Stimulated activated CD4-positive, alpha-beta T cell treated with anti-CD3 and anti-CD28 coated beads, TNF-alpha, amount 100 ng/mL, for 1 hour (primary cell): ENCODE measurements at regions not wholly inside any gene's neighbourhood (a gene's known extent, or its start where the extent isn't known, plus 50 kb on each side); places are given as distances from the start of the nearest gene placed in this dataset.

ENCODE experiments used
- DNase-seq, 3 donors: peaks; one replicate each; pipeline ENCODE4 v3.0.0-alpha.2; 2020; ENCODE audit warnings: low read depth in 3 of 3, low spot score in 1 of 3

DNA sequence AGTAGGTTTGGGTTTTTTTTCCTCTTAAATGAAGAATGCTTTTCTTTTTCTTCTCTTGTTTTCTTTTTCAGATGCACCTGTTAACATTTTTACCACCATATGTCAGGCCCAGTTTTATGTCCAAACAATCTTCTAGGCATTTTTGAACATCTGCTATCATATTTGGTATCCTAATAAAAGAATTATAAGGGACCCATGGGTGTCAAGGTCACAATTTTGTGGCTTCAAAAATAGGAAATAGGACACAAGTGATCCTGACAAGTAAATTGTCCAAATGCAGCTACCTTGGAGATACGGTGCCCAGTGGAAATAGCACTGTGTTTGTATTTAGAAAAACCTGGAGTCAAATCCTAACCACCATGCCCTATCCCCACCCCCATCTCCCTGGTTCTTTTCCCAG lies 270.3 kb downstream of the MZT1 start:
- no peak for DNase-seq

DNA sequence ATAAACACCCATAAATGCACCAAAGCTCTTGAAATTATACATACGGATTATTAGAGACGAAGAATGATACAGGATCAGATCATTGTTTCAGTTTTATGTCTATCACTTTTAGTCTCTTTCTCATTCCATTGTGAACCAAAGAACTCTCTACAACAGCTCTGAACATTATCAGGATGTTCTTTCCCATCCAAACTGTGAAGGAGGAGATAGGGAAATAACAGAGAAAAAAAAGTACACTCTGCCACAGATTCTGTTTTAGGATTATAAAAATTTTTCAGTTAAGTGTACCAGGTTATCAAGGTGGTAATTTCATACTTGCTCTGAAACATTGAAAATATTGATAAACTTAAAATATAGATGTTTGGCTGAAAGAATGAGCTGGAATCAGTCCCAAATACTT lies 270.9 kb downstream of the MZT1 start:
- no peak for DNase-seq

DNA sequence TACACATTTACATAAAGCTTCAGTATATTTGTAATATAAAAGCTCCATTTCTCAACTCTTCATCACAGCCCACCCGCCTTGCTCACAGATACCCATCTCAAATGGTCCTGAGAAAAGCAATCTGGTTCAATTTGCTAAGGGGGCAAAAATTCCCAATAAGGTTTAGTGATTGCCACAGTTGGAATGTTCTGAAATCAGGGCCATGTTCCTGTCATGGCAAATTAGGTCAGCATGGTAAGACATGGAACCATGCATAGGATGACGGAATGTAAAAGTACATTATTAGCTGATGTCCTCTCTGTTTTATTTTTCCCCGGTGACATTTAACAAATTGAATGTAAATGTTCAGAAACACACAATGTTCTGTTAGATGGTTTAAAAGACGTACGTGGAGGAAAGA lies 274.3 kb downstream of the MZT1 start:
- no peak for DNase-seq

DNA sequence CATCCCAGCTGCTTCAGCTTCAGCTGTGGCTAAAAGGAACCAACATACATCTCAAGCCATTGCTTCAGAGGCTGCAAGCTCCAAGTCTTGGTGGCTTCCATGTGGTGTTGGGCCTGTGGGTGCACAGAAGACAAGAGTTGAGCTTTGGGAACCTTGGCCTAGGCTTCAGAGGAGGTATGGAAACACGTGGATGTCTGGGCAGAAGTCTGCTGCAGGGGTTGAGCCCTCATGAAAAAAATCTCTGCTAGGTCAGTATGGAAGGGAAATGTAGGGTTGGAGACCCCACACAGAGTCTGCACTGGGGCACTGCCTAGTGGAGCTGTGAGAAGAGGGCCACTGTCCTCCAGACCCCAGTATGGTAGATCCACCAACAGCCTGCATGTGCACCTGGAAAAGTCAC lies 279.3 kb downstream of the MZT1 start:
- DNase-seq, result no peak

DNA sequence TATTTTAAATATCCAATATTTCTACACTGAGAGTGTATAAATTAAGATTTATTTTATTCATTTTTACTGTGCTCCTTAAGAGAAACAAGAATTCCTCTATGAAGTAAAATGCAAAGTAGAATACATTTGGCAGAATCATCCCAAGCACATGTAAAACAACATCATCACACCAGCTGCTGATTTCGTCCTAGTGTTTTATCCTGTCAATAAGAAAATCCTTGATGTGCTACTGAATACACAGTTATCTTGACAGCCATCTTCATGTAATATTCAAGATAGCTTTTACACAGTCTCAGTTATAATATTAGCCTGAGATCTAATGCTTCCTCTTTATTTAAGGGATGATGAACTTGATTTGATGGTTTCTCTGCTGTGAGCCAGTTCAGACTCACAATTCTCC lies 282.4 kb downstream of the MZT1 start:
- no peak for DNase-seq

DNA sequence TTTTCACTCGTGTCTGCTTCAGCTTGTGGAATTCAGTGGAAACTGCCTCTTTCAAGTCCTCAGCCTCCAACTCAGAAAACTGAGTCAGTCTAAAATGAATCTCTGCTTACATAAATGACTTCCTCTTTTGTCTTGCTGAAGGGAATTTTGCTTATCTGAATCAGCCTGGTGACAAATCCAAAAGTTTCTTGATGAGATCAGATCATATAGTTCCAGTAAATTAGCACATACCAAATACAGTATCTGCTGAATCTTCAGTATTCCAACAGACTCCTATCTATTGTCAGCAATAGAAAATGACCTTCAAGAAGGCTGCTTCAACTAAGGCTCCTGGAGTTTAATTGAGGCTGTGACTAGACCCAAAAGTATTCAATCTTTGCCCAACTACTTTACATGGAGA lies 290.0 kb downstream of the MZT1 start:
- DNase-seq, result no peak

DNA sequence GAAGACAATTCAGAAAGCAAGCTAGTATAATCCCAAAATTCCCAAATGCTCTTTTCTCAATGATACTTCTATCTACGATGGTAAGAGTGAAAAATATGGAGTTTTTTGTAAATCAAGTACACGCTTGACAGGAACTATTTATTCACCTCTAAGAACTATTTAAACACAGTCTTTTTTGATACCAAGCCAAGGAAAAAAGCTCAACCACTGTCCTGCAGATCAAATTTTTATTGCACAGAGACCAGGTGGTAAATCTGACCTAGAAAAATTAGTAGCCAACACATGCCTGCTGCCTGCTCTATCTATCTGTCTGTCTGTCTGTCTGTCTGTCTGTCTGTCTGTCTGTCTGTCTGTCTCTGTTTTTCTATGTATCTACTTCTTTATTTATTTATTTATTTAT lies 292.2 kb downstream of the MZT1 start:
- DNase-seq, result no peak

DNA sequence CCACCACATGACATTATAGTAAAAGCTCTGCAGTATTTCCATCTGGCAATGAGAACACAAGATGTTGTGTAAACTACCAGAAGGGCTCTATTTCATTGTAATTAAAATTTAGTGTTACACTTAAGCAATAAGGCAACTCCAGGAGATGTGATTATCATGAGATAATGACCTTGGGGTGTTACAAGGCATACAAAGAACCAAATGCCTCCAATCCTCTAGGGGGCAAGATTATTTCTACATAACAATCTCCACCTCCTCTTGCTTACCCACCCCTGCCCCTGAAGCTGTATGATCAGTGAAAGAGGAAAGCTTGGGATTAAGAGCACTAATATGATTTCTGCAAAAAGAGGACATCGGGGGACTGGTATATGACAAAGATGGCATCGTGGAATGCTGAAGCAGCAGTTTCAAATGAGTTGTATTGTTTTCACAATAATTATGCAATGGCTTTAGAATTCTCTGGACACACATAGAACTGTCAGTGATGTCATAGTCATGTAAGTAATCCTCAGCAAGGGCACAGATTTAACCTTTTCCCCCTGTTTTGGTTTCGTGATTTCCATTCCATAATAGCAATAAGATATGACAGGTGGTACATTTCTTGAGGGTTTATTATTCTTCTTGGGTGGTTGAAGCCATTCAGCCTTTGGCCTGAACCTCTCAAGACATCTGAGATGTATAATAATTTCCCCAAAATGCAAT lies 295.3 kb downstream of the MZT1 start:
- DNase-seq, result no peak

DNA sequence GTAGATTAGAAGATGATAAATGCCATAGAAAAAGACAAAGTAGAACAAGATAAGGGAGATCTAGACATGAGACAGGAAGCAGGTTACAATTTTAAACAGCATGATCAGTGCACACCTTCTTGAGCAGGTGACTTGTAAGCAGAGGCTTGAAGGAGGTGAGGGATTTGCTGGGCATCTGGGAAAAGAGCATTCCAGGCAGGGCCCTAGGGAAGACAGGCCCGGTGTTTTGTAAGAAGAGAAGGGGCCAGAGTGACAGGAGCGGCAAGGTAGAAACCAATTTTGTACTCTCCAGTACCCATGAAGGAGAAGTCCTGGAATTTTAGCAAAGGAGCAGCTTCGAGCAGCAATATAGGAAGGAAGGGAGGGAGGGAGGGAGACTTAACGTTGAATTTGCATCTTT lies 296.5 kb downstream of the MZT1 start:
- no peak for DNase-seq

DNA sequence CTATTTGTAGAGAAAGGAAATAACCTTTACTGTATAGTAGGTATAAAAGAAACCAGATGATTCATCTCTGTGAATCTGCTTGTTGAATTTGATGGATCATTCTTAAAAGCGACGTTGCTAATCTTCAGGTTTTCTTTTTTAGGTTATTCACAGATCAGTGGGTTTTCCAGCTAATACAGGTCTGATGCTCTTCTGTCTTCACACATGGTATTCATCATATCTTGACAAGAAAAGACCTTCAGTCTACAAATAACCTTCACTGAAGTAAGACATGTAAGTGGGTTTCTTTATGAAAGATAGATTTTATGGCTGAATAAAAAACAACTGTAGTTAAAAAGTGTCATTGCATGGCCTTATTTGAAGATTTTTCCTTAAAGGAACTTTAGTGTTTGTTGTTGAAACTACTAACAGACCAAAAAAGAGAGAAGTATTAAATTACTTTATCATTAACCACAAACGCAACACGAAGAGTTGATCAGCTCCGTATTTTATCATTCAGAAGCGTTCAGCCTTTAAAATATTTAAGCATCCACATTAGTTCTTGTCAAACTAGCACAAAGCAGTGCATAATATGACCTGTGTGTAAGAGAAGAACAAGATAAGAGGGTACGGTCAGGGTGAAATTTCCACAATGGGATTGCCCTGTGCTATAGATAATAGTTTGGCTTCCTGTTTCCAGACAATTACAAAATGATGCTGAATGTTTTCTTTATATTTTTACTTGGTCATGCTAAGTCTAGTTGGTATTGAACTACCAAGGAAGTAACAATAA lies 299.5 kb downstream of the MZT1 start:
- no peak for DNase-seq

DNA sequence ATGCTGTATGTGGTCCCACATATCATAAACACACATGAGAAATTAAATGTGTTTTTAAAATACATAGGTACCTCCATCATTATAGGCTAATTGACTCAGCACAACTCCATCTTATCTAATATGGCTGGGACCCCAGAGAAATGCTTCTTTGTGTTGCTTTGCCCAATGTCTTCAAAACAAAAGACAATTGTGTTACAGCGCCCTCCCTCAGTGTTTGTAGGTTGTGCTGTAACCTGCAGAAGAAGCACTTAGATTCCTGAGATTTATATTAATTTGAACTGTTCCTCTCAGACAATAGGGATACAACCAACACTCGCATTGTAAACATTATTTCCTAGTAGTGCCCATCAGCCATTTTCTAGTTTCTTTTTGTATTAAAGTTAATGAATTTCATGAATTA lies 303.4 kb downstream of the MZT1 start:
- no peak for DNase-seq

DNA sequence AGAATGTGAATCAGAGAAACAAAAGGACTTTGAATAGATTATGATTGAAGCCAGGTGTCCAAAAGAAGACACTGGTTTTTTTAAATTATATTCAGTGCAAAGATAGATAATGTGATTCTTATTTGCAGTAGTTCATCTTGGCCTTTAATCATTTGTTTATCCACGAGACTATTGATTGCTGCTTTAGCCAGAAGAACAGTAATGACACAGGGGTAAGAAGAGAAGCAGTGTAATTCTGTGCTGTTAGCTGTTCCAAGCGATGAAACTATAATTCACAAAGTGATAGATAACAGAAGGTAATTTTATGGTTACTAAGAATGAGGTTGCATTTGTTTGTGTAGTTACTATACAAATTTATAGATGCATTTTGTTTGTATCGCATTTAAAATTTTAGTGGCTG lies 311.6 kb downstream of the MZT1 start:
- no peak for DNase-seq

DNA sequence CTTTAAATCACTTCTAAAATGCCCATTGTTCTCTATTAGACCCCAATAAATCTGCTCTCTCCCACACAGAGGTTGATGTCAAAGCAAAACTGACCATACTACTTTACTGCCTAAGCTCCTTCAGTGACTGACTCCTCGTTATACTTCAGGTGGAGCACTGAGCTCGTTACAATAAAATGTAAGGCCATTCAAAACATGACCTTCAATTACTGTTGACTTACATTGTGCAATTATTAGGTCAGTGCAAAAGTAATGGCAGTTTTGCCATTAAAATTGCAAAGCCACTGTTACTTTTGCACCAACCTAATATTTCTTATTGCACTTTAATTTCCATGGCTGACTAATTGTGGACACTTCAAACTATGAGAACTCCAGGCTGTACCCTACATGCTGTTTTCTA lies 314.9 kb downstream of the MZT1 start:
- DNase-seq, result no peak

DNA sequence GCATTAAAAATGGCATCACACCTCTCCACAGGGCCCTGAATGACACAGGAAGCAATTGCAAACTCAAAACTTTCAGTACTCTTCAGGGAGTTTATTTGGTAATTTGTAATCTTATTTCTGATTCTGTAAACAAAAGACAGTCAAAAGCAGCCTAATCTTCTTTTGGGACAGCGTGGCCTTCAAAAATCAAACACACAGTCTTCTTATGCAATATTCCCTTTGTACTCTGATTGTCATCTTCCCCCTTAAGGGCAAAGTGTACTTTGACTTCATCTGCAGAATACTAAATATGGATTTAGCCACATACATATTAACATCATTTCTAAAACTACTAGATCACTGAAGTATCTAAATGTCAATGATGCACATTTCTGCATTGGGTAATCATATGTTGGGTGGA lies 322.0 kb downstream of the MZT1 start:
- no peak for DNase-seq

DNA sequence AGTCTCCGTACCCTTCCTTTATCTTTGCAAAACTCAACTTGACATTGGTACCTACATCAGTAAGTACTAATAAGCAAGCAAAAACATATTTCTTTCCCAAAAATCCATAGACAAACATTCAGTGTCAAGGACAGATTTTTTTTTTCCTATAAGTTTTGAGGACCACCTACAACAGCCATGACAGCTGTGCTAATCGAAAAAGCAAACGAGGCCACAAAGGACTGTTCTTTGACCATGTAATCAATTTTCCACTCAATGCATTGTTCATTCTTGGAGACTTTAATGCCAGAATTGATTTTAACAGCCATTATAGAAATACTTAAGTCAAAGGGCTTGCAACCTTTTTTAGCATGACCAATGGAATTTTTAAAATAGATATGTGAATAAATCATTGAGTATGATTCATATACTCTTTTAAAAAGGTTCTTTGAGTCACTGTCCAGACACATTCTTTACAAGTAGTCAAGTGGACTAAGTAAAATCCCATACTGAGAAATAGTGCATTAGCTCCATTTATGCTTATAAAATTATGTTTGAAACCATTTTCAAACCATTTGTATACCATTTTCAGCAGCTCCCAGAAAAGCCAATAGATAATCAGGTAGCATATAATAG lies 323.9 kb downstream of the MZT1 start:
- no peak for DNase-seq

DNA sequence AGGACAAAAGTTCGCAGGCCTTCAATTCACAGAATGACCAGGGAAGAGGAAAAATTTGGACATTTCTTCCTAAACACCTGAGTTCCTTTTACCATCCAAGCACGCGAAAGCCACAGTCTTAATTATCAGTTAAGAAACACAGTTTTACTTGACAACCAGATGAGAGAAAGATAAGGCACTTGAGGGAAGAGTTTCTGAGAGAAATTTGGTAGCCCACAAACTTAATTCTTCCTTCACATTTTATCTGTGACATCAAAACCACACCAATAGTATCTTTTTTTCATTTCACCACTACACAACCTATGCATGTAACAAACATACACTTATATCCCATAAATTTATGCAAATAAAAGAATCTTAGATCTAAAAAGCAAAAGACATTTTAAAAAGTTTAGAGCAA lies 326.6 kb downstream of the MZT1 start:
- DNase-seq, result no peak

DNA sequence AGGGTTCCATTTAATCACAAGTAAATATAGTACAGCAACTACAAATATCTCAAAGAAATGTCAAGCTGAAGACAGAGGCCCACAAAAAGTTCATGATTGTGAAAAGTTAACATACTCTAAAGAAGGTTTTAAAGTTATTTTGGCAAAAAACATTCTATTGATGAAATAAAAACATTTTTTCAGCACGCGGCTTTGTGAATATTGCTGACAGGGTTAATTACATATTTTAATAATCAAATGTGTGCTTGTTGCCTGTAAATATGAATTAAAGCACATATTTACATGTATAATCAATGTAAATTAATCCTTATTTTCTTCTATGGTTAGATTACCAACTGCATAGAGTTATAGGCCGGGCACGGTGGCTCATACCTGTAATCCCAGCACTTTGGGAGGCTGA lies 328.1 kb downstream of the MZT1 start:
- no peak for DNase-seq

DNA sequence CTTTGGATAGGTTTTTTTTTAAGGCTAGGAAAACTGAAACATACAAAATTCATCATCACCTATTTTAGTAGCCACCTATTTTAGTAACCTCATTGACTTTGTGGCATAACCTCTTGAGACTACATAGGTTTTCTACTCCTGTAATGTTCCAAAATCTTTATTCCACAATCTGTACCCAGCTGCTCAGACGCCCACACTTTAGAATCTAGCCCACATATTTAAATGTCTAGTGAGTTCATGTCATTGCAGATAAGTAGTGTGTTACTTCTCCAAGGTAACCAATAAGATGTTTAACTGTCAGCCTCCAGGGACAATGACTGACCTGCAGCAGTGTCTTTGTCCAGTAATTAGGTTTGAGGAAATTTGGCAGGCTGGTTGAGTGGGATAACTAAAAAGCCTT lies 330.2 kb downstream of the MZT1 start:
- DNase-seq, result no peak

DNA sequence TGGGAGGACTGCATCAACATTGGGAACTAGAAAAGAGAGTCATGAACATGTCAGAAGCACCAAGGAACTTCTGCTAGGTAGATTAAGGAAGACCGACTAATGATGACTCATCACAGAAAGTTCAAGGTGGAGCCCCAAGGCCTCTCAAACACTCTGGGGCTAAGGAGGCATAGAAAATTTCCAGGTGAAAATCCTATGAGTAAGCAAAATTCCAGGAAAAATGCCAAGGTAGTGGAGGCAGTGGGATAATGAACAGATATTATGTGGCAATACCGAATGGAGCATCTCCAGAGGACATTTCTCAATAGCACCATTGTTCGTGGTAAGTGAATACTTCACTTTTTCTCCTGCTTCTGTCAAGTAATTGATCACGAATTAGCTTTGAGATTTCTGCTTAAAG lies 336.5 kb downstream of the MZT1 start:
- no peak for DNase-seq

DNA sequence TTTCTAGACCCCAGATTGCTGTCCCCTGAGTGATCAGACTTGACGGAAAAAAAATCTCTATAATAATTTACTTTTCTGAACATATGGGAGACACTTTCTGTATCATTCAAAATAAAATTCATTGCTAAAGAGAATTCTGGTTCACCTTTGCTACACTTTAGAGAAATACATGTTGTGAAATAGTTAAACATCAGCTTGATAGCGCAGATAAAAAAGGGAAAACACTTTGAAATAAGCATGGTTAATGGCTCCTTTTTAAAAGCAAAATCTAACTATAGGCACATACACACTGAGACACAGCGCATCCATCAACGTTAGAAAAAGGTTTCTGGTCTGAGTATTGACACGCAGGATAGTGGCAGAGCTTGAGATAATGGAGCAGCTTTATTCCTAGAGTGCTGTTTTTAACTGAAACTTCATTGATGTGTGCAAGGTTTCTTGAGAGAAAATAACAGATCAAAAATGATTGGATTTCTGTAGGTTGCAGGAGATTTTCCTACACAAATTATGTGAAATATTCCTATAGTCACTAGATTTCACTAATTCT lies 341.2 kb downstream of the MZT1 start:
- DNase-seq, result no peak

DNA sequence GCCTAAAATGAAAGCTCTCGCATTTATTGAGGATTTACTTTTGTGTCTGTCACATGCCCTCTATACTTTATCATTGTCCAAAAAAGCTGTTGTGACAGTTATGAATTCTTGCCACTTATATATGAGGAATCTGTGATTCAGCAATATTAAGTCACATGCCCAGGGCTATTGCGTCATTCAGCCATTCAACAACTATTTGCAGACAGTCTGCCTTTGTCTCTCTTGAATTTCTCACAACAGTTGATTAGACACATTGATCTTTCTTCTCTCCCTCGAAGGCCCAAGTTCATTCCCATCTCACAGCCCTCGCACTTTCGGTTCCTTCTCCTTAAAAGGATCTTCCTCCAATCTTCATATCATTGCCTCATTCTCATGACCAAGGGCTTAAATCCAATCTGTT lies 342.6 kb downstream of the MZT1 start:
- DNase-seq, result no peak

DNA sequence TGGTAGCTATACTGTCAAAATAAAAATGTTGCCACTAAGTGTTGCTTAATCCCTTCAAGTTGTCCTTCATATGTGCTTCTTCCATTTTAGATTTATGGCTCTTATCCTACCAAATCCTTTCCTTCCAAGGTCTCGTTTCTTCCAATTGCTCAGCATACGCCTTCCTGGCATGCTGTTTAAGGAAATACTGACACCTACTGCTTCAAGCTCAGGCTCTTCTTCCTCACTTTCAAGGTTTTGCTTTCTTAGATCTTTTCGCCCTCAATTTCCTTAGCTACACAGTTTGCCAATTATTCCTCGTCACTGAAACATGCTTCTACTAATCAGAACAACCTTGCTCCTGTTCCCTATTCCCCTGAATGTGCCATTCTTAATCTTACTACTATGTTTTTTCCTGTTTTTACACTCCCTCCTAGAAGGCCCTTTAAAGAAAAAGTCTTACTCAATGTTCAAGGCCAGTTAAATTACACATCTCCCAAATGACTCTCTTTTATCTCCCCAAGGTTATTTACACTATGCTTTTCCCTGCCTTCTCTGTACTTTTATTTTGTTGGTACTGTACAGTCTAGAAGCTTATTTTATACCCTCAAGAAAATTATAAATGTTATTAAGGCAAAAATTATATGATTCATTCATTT lies 343.1 kb downstream of the MZT1 start:
- no peak for DNase-seq
